ENCODE measurements at regions not wholly inside any gene's neighbourhood (a gene's known extent, or its start where the extent isn't known, plus 50 kb on each side); places are given as distances from the start of the nearest gene placed in this dataset.

- Histone ChIP-seq H3K18ac (ENCODE audit: insufficient read length, low read depth, low read length) (no peak overlapping the region), H3K23me2 (ENCODE audit: insufficient read length, low read depth, low read length, poor library complexity, severe bottlenecking) (no peaks in the 10 kb centered on the region), H3K4me1 (ENCODE audit: insufficient read depth, low read length) (no peaks in the 10 kb centered on the region), H2AFZ (ENCODE audit: low read length) (no peak overlapping the region), H2BK120ac (ENCODE audit: low read depth, low read length, poor library complexity, severe bottlenecking) (no peak overlapping the region), H4K8ac (replicated peaks; ENCODE audit: insufficient read length, low read depth, low read length) (no peak overlapping the region), H2BK5ac (ENCODE audit: insufficient read length, low read length) (no peak overlapping the region), H3K9ac (ENCODE audit: extremely low read depth, insufficient read length, low read length) (no peak overlapping the region), H3K14ac (ENCODE audit: insufficient read depth, low read length) (no peak overlapping the region), H3K79me1 (ENCODE audit: insufficient read depth, low read depth, low read length, poor library complexity, severe bottlenecking) (no peaks in the 10 kb centered on the region), H3K27me3 (ENCODE audit: insufficient read depth, low read length) (no peaks in the 10 kb centered on the region), H3K4ac (ENCODE audit: low read depth, low read length) (no peak overlapping the region), H3K23ac (ENCODE audit: insufficient read length, low read depth, low read length) (no peak overlapping the region), H3K27ac (ENCODE audit: insufficient read length, low read depth, low read length) (no peak overlapping the region), H4K5ac (ENCODE audit: insufficient read length, low read depth, low read length) (no peak overlapping the region), H3K56ac (ENCODE audit: insufficient read length, low read depth, low read length) (no peak overlapping the region), H3K4me2 (ENCODE audit: insufficient read depth, insufficient read length, low read length) (no peak overlapping the region), H3K9me3 (ENCODE audit: control insufficient read depth, low read depth, low read length) (no peaks in the 10 kb centered on the region), H2BK20ac (ENCODE audit: low read depth, low read length, poor library complexity, severe bottlenecking) (no peak overlapping the region), H3T11ph (ENCODE audit: low read length) (no peak overlapping the region), H2AK5ac (ENCODE audit: insufficient read length, low read length) (no peak overlapping the region), H2BK12ac (ENCODE audit: insufficient read length, low read depth, low read length) (no peak overlapping the region), H2BK15ac (ENCODE audit: low read depth, low read length) (no peak overlapping the region), H4K91ac (ENCODE audit: insufficient read length, low read depth, low read length) (no peak overlapping the region), H4K20me1 (ENCODE audit: control insufficient read depth, insufficient read depth, insufficient read length) (no peaks in the 10 kb centered on the region), H3K79me2 (ENCODE audit: insufficient read depth, low read length) (no peaks in the 10 kb centered on the region)
- peaks cover 0 to 11% (median 0%) of the 10 kb centered on the region in 3 experiments; a peak in 4 of 7 replicates for H3K36me3 Mint-ChIP-seq (ENCODE audit: insufficient read depth in 1 of 3, low read depth in 3 of 3)
- no peak for TF ChIP-seq CTCF (conservative IDR thresholded peaks at IDR 0.05)
- no CpG with 5 or more reads among the region's 2 CpGs for WGBS (ENCODE audit: extremely low coverage, insufficient read length, low lambda C conversion rate)
- H3K27me3 Mint-ChIP-seq (ENCODE audit: low read depth), result no peaks in the 10 kb centered on the region; the same call in none of the 2 replicates
- H3K4me1 Mint-ChIP-seq, result peaks cover 3 to 5% of the 10 kb centered on the region in 2 experiments; a peak in 3 of 4 replicates
- no peak for DNase-seq
- H3K4me3 Mint-ChIP-seq, result no peak overlapping the region
- H3K27ac Mint-ChIP-seq, result no peak overlapping the region
- peaks cover 4 to 7% of the 10 kb centered on the region in 2 experiments; a peak in 4 of 5 replicates for H3K9me3 Mint-ChIP-seq
Measured at GRCh38 chr1:99163671-99164070, 100.6 kb upstream of the PLPPR4 start.

Data from H9 (cell line).